NCI-H187 treated with DMSO at 0.1 percent for 48 hours (cell line): ENCODE measurements at regions not wholly inside any gene's neighbourhood (a gene's known extent, or its start where the extent isn't known, plus 50 kb on each side); places are given as distances from the start of the nearest gene placed in this dataset.

Experiments used
- DNase-seq: peaks from one replicate; lab custom pipeline; 2025; lab: John Stamatoyannopoulos, UW

- DNase-seq = no peak
Measured at GRCh38 chr6:30806581-30807183, 62.3 kb upstream of the IER3 start.

DNA sequence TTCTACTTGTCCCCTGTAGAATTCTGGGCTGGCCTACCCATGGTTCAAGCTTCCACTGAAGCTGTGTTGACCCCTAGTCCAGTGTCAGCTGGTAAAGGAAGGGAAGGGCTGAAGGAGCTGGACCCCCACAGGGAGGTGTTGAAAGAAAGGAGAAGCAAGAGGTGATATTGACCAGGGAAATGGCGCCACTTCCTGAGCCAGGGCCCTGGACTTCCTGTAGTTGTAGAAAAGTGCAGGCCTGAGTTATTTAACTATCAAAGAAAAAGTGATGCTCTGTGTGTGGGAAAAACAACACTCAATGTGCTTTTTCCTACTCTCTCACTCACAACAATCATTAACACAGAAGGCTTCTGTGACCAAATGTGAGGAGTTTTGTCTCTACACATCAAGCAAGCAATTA lies 60.0 kb upstream of the IER3 start:
- no peak for DNase-seq

DNA sequence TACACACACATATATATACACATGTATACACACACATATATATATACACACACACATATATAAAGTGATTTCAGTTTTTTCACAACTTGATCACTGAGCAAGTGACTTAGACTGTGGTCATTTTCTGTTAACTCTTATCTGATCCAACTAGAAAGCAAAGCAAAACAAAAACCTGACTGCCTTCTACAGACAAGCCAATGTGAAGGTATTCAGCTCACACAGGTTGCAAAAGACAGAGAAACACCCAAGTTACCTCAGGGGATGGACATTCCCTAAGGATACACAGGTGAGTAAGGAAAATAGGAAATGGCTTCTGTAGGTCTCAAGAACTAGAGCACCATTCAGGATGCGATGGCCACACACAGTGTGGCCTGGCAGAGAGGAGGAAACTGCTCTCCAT lies 58.4 kb upstream of the IER3 start:
- no peak for DNase-seq

DNA sequence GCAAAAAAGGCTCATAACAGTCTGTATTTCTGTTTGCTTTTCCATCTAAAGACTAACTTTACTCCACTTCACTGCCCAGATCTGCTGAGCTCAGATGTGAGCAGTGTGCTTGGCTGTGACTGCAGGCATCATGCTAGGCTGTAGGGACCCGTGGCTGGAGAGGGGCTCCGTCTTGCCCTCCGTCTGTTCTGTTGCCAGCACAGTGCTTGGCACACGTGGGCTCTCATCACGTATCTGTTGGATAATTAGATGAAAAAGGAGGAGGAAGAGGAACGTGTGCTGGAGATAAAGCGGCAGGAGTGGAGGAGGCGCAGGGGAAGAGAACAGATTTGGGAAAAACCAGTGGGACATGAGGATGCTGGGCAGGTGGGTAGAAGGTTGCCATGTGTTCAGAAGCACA lies 57.6 kb upstream of the IER3 start:
- no peak for DNase-seq

- no peak for DNase-seq
Measured at GRCh38 chr6:30800871-30801270, 56.5 kb upstream of the IER3 start.

DNA sequence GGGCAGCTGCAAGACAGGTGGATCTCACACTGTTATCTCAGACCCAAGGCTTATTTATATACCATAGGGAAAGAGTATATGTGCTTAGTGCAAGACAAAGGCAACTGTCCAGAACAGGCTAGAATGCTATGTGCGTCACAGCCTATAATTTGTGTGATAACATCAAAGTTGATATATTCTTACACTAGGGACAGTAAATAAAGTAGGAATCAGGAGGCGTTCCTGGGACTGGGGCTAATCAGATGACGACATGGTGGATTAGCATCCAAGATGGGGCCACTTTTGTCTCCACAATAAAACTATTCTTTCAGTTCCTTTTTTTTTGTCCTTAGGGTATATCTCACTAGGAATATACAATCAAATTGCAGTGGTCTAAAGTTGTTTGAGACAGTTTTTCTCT lies 54.9 kb upstream of the IER3 start:
- no peak for DNase-seq

GRCh38 chr6:30798494-30798893 lies 54.1 kb upstream of the IER3 start:
- DNase-seq = no peak

- DNase-seq = no peak
Measured at GRCh38 chr6:30795549-30796293, 51.4 kb upstream of the IER3 start.
